ENCODE measurements at regions not wholly inside any gene's neighbourhood (a gene's known extent, or its start where the extent isn't known, plus 50 kb on each side); places are given as distances from the start of the nearest gene placed in this dataset.

GRCh38 chr6:25043892-25044291 lies 108.1 kb upstream of the RIPOR2 start:
- H3K27me3 ChIP-seq (ENCODE audit: control insufficient read depth, insufficient read depth, low read length): no peaks in the 10 kb centered on the region
- no peaks in the 10 kb centered on the region for H3K36me3 ChIP-seq (ENCODE audit: control insufficient read depth, insufficient read depth, low read length)
- no peaks in the 10 kb centered on the region for H3K4me1 ChIP-seq (ENCODE audit: control insufficient read depth, insufficient read depth, low read length)
- no peak overlapping the region for H3K9ac ChIP-seq (ENCODE audit: low read length)
- H3K27ac ChIP-seq (ENCODE audit: low read depth, low read length): no peak overlapping the region
- no peak overlapping the region for H3K4me3 ChIP-seq (ENCODE audit: low read length)

- Histone ChIP-seq H3K4me3 (ENCODE audit: low read length) (no peak overlapping the region), H3K36me3 (ENCODE audit: control insufficient read depth, insufficient read depth, low read length) (no peaks in the 10 kb centered on the region), H3K4me1 (ENCODE audit: control insufficient read depth, insufficient read depth, low read length) (no peaks in the 10 kb centered on the region), H3K27ac (ENCODE audit: low read depth, low read length) (no peak overlapping the region), H3K27me3 (ENCODE audit: control insufficient read depth, insufficient read depth, low read length) (no peaks in the 10 kb centered on the region), H3K9ac (ENCODE audit: low read length) (no peak overlapping the region)
Measured at GRCh38 chr6:25046942-25047341, 111.2 kb upstream of the RIPOR2 start.

- Histone ChIP-seq H3K4me1 (ENCODE audit: control insufficient read depth, insufficient read depth, low read length) (peaks cover 12% of the 10 kb centered on the region), H3K27me3 (ENCODE audit: control insufficient read depth, insufficient read depth, low read length) (no peaks in the 10 kb centered on the region), H3K9ac (ENCODE audit: low read length) (no peak overlapping the region), H3K4me3 (ENCODE audit: low read length) (no peak overlapping the region), H3K27ac (ENCODE audit: low read depth, low read length) (no peak overlapping the region), H3K36me3 (ENCODE audit: control insufficient read depth, insufficient read depth, low read length) (no peaks in the 10 kb centered on the region)
Measured at GRCh38 chr6:25050356-25050755, 114.6 kb upstream of the RIPOR2 start.

GRCh38 chr6:25051083-25051482 lies 115.3 kb upstream of the RIPOR2 start:
- H3K27ac ChIP-seq (ENCODE audit: low read depth, low read length): no peak overlapping the region
- H3K36me3 ChIP-seq (ENCODE audit: control insufficient read depth, insufficient read depth, low read length): no peaks in the 10 kb centered on the region
- H3K9ac ChIP-seq (ENCODE audit: low read length): no peak overlapping the region
- H3K4me1 ChIP-seq (ENCODE audit: control insufficient read depth, insufficient read depth, low read length): peaks cover 12% of the 10 kb centered on the region
- H3K27me3 ChIP-seq (ENCODE audit: control insufficient read depth, insufficient read depth, low read length): no peaks in the 10 kb centered on the region
- no peak overlapping the region for H3K4me3 ChIP-seq (ENCODE audit: low read length)

GRCh38 chr6:25052181-25052580 lies 116.4 kb upstream of the RIPOR2 start:
- Histone ChIP-seq H3K4me1 (ENCODE audit: control insufficient read depth, insufficient read depth, low read length) (peaks cover 12% of the 10 kb centered on the region), H3K9ac (ENCODE audit: low read length) (no peak overlapping the region), H3K27me3 (ENCODE audit: control insufficient read depth, insufficient read depth, low read length) (no peaks in the 10 kb centered on the region), H3K27ac (ENCODE audit: low read depth, low read length) (no peak overlapping the region), H3K4me3 (ENCODE audit: low read length) (no peak overlapping the region), H3K36me3 (ENCODE audit: control insufficient read depth, insufficient read depth, low read length) (no peaks in the 10 kb centered on the region)

GRCh38 chr6:25053875-25054371 lies 118.2 kb upstream of the RIPOR2 start:
- H3K36me3 ChIP-seq (ENCODE audit: control insufficient read depth, insufficient read depth, low read length): no peaks in the 10 kb centered on the region
- peak overlapping the region; percentile 48 for H3K27ac ChIP-seq (ENCODE audit: low read depth, low read length)
- no peak overlapping the region for H3K4me3 ChIP-seq (ENCODE audit: low read length)
- no peaks in the 10 kb centered on the region for H3K27me3 ChIP-seq (ENCODE audit: control insufficient read depth, insufficient read depth, low read length)
- no peak overlapping the region for H3K9ac ChIP-seq (ENCODE audit: low read length)
- peaks cover 12% of the 10 kb centered on the region for H3K4me1 ChIP-seq (ENCODE audit: control insufficient read depth, insufficient read depth, low read length)

GRCh38 chr6:25054469-25054868 lies 118.7 kb upstream of the RIPOR2 start:
- H3K27ac ChIP-seq (ENCODE audit: low read depth, low read length): peak overlapping the region; percentile 51
- no peak overlapping the region for H3K4me3 ChIP-seq (ENCODE audit: low read length)
- no peaks in the 10 kb centered on the region for H3K36me3 ChIP-seq (ENCODE audit: control insufficient read depth, insufficient read depth, low read length)

GRCh38 chr6:25056130-25056529 lies 120.4 kb upstream of the RIPOR2 start:
- Histone ChIP-seq H3K36me3 (ENCODE audit: control insufficient read depth, insufficient read depth, low read length) (no peaks in the 10 kb centered on the region), H3K4me1 (ENCODE audit: control insufficient read depth, insufficient read depth, low read length) (peaks cover 12% of the 10 kb centered on the region), H3K27ac (ENCODE audit: low read depth, low read length) (no peak overlapping the region), H3K9ac (ENCODE audit: low read length) (no peak overlapping the region), H3K27me3 (ENCODE audit: control insufficient read depth, insufficient read depth, low read length) (no peaks in the 10 kb centered on the region), H3K4me3 (ENCODE audit: low read length) (no peak overlapping the region)

More at GRCh38 chr6:25054469-25054868, 118.7 kb upstream of the RIPOR2 start:
- Histone ChIP-seq H3K4me1 (ENCODE audit: control insufficient read depth, insufficient read depth, low read length) (peaks cover 12% of the 10 kb centered on the region), H3K9ac (ENCODE audit: low read length) (no peak overlapping the region), H3K27me3 (ENCODE audit: control insufficient read depth, insufficient read depth, low read length) (no peaks in the 10 kb centered on the region)

- Histone ChIP-seq H3K27ac (ENCODE audit: low read depth, low read length) (no peak overlapping the region), H3K36me3 (ENCODE audit: control insufficient read depth, insufficient read depth, low read length) (no peaks in the 10 kb centered on the region), H3K9ac (ENCODE audit: low read length) (no peak overlapping the region), H3K4me1 (ENCODE audit: control insufficient read depth, insufficient read depth, low read length) (peaks cover 12% of the 10 kb centered on the region), H3K27me3 (ENCODE audit: control insufficient read depth, insufficient read depth, low read length) (no peaks in the 10 kb centered on the region), H3K4me3 (ENCODE audit: low read length) (no peak overlapping the region)
Measured at GRCh38 chr6:25057111-25057905, 121.5 kb upstream of the RIPOR2 start.

GRCh38 chr6:25058441-25058840 lies 122.7 kb upstream of the RIPOR2 start:
- H3K27me3 ChIP-seq (ENCODE audit: control insufficient read depth, insufficient read depth, low read length): no peaks in the 10 kb centered on the region
- H3K4me3 ChIP-seq (ENCODE audit: low read length): no peak overlapping the region
- peaks cover 10% of the 10 kb centered on the region for H3K4me1 ChIP-seq (ENCODE audit: control insufficient read depth, insufficient read depth, low read length)

GRCh38 chr6:25058941-25059340 lies 123.2 kb upstream of the RIPOR2 start:
- Histone ChIP-seq H3K4me1 (ENCODE audit: control insufficient read depth, insufficient read depth, low read length) (peaks cover 6% of the 10 kb centered on the region), H3K9ac (ENCODE audit: low read length) (no peak overlapping the region), H3K27ac (ENCODE audit: low read depth, low read length) (no peak overlapping the region), H3K27me3 (ENCODE audit: control insufficient read depth, insufficient read depth, low read length) (no peaks in the 10 kb centered on the region), H3K4me3 (ENCODE audit: low read length) (no peak overlapping the region), H3K36me3 (ENCODE audit: control insufficient read depth, insufficient read depth, low read length) (no peaks in the 10 kb centered on the region)

More at GRCh38 chr6:25058441-25058840, 122.7 kb upstream of the RIPOR2 start:
- H3K9ac ChIP-seq (ENCODE audit: low read length): no peak overlapping the region
- no peak overlapping the region for H3K27ac ChIP-seq (ENCODE audit: low read depth, low read length)
- no peaks in the 10 kb centered on the region for H3K36me3 ChIP-seq (ENCODE audit: control insufficient read depth, insufficient read depth, low read length)

GRCh38 chr6:25060522-25060921 lies 124.8 kb upstream of the RIPOR2 start:
- H3K4me1 ChIP-seq (ENCODE audit: control insufficient read depth, insufficient read depth, low read length): no peaks in the 10 kb centered on the region
- H3K27ac ChIP-seq (ENCODE audit: low read depth, low read length): no peak overlapping the region
- H3K4me3 ChIP-seq (ENCODE audit: low read length): no peak overlapping the region
- H3K36me3 ChIP-seq (ENCODE audit: control insufficient read depth, insufficient read depth, low read length): no peaks in the 10 kb centered on the region
- no peak overlapping the region for H3K9ac ChIP-seq (ENCODE audit: low read length)
- no peaks in the 10 kb centered on the region for H3K27me3 ChIP-seq (ENCODE audit: control insufficient read depth, insufficient read depth, low read length)

Data from rectal smooth muscle tissue (tissue), 1 donor.